ENCODE measurements at regions not wholly inside any gene's neighbourhood (a gene's known extent, or its start where the extent isn't known, plus 50 kb on each side); places are given as distances from the start of the nearest gene placed in this dataset.

- Histone ChIP-seq H3K4me3 (ENCODE audit: low read length in 2 of 2) (no peak overlapping the region), H2BK15ac (ENCODE audit: low read length) (no peak overlapping the region), H4K91ac (ENCODE audit: low read depth, low read length, poor library complexity) (no peak overlapping the region), H2AK5ac (ENCODE audit: low read depth, low read length) (no peak overlapping the region), H3K4ac (ENCODE audit: low read length) (no peak overlapping the region), H4K8ac (ENCODE audit: low read depth, low read length) (no peak overlapping the region), H3K36me3 (replicated peaks in 1 of 2; ENCODE audit: control insufficient read depth in 2 of 2, insufficient read depth in 2 of 2, low read length in 2 of 2) (no peaks in the 10 kb centered on the region), H2BK12ac (ENCODE audit: low read length) (no peak overlapping the region), H3K79me1 (ENCODE audit: low read depth, low read length) (no peaks in the 10 kb centered on the region), H3K4me1 (ENCODE audit: control insufficient read depth in 2 of 2, insufficient read depth in 1 of 2, low read depth in 1 of 2, low read length in 2 of 2) (peaks cover 1 to 2% of the 10 kb centered on the region in 2 donors), H3K9ac (ENCODE audit: low read depth, low read length, poor library complexity) (no peak overlapping the region), H2BK5ac (ENCODE audit: low read length) (no peak overlapping the region), H2BK120ac (ENCODE audit: low read depth, low read length) (no peak overlapping the region), H2AFZ (ENCODE audit: low read length) (no peak overlapping the region), H3K18ac (ENCODE audit: low read length) (no peak overlapping the region), H3K9me3 (replicated peaks in 1 of 2; ENCODE audit: control insufficient read depth in 2 of 2, insufficient read depth in 1 of 2, low read depth in 1 of 2, low read length in 2 of 2) (no peaks in the 10 kb centered on the region), H3K27me3 (ENCODE audit: control insufficient read depth in 3 of 3, insufficient read depth in 3 of 3, low read depth in 1 of 3, low read length in 3 of 3) (no peaks in the 10 kb centered on the region), H3K23ac (ENCODE audit: low read depth, low read length, poor library complexity) (no peak overlapping the region), H3K14ac (ENCODE audit: low read length) (no peak overlapping the region), H3K27ac (replicated peaks; ENCODE audit: low read length) (no peak overlapping the region), H3K4me2 (ENCODE audit: insufficient read depth, low read length, poor library complexity, severe bottlenecking) (no peak overlapping the region)
- no peak for DNase-seq (ENCODE audit: low spot score)
- no CpG with 5 or more reads among the region's 2 CpGs for WGBS, 2 donors (ENCODE audit: extremely low coverage in 2 of 2, insufficient read length in 2 of 2, insufficient replicate concordance in 1 of 2)
Observed at GRCh38 chr18:40235323-40235722, 1719.7 kb upstream of the PIK3C3 start.

GRCh38 chr18:40233931-40234616, 1721.0 kb upstream of the PIK3C3 start:
- H3K4me3 ChIP-seq (ENCODE audit: low read length in 2 of 2) = no peak overlapping the region
- H2BK15ac ChIP-seq (ENCODE audit: low read length) = no peak overlapping the region
- DNase-seq (ENCODE audit: low spot score) = no peak
- peak overlapping the region; percentile 7 for H2AFZ ChIP-seq (ENCODE audit: low read length)
- no peak overlapping the region for H3K9ac ChIP-seq (ENCODE audit: low read depth, low read length, poor library complexity)
- no peaks in the 10 kb centered on the region for H3K27me3 ChIP-seq (ENCODE audit: control insufficient read depth in 3 of 3, insufficient read depth in 3 of 3, low read depth in 1 of 3, low read length in 3 of 3)
- no peak overlapping the region for H3K18ac ChIP-seq (ENCODE audit: low read length)
- peaks cover 1 to 2% of the 10 kb centered on the region in 2 donors for H3K4me1 ChIP-seq (ENCODE audit: control insufficient read depth in 2 of 2, insufficient read depth in 1 of 2, low read depth in 1 of 2, low read length in 2 of 2)
- H3K27ac ChIP-seq (replicated peaks; ENCODE audit: low read length) = peak overlapping the region; percentile 28
- no peak overlapping the region for H4K8ac ChIP-seq (ENCODE audit: low read depth, low read length)
- H2AK5ac ChIP-seq (ENCODE audit: low read depth, low read length) = no peak overlapping the region
- no peak overlapping the region for H3K4ac ChIP-seq (ENCODE audit: low read length)
- H4K91ac ChIP-seq (ENCODE audit: low read depth, low read length, poor library complexity) = no peak overlapping the region
- no peaks in the 10 kb centered on the region for H3K36me3 ChIP-seq (replicated peaks in 1 of 2; ENCODE audit: control insufficient read depth in 2 of 2, insufficient read depth in 2 of 2, low read length in 2 of 2)
- no peaks in the 10 kb centered on the region for H3K79me1 ChIP-seq (ENCODE audit: low read depth, low read length)
- no peak overlapping the region for H3K14ac ChIP-seq (ENCODE audit: low read length)
- H3K9me3 ChIP-seq (replicated peaks in 1 of 2; ENCODE audit: control insufficient read depth in 2 of 2, insufficient read depth in 1 of 2, low read depth in 1 of 2, low read length in 2 of 2) = no peaks in the 10 kb centered on the region
- H2BK12ac ChIP-seq (ENCODE audit: low read length) = no peak overlapping the region
- H2BK120ac ChIP-seq (ENCODE audit: low read depth, low read length) = no peak overlapping the region
- no peak overlapping the region for H2BK5ac ChIP-seq (ENCODE audit: low read length)
- no peak overlapping the region for H3K23ac ChIP-seq (ENCODE audit: low read depth, low read length, poor library complexity)
- no peak overlapping the region for H3K4me2 ChIP-seq (ENCODE audit: insufficient read depth, low read length, poor library complexity, severe bottlenecking)

DNA sequence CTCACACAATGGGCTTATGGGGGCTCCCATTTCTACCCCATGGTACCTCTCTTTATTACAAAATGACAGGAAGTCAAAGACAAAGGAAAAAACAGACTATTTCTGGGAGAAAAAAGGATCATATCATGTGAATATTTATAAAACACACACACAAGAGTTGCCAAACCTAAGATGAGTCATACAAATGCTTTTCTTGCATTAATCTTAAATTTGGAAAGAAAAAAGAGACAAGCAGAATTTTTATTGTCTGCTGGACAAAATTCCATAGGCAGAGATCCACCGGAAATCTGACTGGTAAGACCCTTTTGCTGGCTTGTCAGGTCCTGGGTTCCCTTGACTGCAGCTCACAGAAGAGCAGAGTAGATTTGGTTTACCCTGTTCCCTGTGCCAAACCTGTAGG, 1732.3 kb upstream of the PIK3C3 start:
- Histone ChIP-seq H2BK12ac (ENCODE audit: low read length) (no peak overlapping the region), H3K27ac (replicated peaks; ENCODE audit: low read length) (no peak overlapping the region), H3K23ac (ENCODE audit: low read depth, low read length, poor library complexity) (no peak overlapping the region), H3K79me1 (ENCODE audit: low read depth, low read length) (no peaks in the 10 kb centered on the region), H4K91ac (ENCODE audit: low read depth, low read length, poor library complexity) (no peak overlapping the region), H4K8ac (ENCODE audit: low read depth, low read length) (no peak overlapping the region), H3K18ac (ENCODE audit: low read length) (no peak overlapping the region), H2BK5ac (ENCODE audit: low read length) (no peak overlapping the region), H2AFZ (ENCODE audit: low read length) (peak overlapping the region; percentile 8), H3K27me3 (ENCODE audit: control insufficient read depth in 3 of 3, insufficient read depth in 3 of 3, low read depth in 1 of 3, low read length in 3 of 3) (no peaks in the 10 kb centered on the region), H2AK5ac (ENCODE audit: low read depth, low read length) (no peak overlapping the region), H3K4me1 (ENCODE audit: control insufficient read depth in 2 of 2, insufficient read depth in 1 of 2, low read depth in 1 of 2, low read length in 2 of 2) (no peaks in the 10 kb centered on the region), H2BK120ac (ENCODE audit: low read depth, low read length) (no peak overlapping the region), H3K14ac (ENCODE audit: low read length) (no peak overlapping the region), H3K36me3 (replicated peaks in 1 of 2; ENCODE audit: control insufficient read depth in 2 of 2, insufficient read depth in 2 of 2, low read length in 2 of 2) (no peaks in the 10 kb centered on the region), H3K4me3 (ENCODE audit: low read length in 2 of 2) (no peak overlapping the region), H3K4me2 (ENCODE audit: insufficient read depth, low read length, poor library complexity, severe bottlenecking) (no peak overlapping the region), H3K4ac (ENCODE audit: low read length) (no peak overlapping the region), H3K9ac (ENCODE audit: low read depth, low read length, poor library complexity) (no peak overlapping the region), H3K9me3 (replicated peaks in 1 of 2; ENCODE audit: control insufficient read depth in 2 of 2, insufficient read depth in 1 of 2, low read depth in 1 of 2, low read length in 2 of 2) (no peaks in the 10 kb centered on the region), H2BK15ac (ENCODE audit: low read length) (no peak overlapping the region)
- no CpG with 5 or more reads among the region's 1 CpG for WGBS, 2 donors (ENCODE audit: extremely low coverage in 2 of 2, insufficient read length in 2 of 2, insufficient replicate concordance in 1 of 2)
- DNase-seq (ENCODE audit: low spot score) = no peak

DNA sequence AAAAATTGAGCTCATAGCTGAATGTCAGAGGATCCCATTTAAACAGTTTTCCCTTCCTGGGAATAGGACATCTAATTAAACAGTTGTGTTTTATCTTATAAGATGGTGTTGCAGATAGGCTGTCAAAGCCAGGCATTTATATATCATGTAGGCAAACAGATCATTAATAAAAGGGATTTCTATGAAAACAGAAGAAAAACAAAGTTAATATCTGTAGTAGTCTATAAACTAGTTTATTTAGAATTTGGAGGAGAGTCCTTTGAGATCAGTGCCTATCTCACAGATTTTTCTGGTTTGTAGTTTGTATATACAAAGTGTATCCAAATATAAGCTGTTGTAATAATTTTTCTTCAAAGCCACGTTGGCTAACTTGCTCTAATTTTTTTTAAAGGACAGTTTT, 1738.2 kb upstream of the PIK3C3 start:
- H3K36me3 ChIP-seq (replicated peaks in 1 of 2; ENCODE audit: control insufficient read depth in 2 of 2, insufficient read depth in 2 of 2, low read length in 2 of 2) = no peaks in the 10 kb centered on the region
- no peak overlapping the region for H2BK120ac ChIP-seq (ENCODE audit: low read depth, low read length)
- no peak overlapping the region for H3K27ac ChIP-seq (replicated peaks; ENCODE audit: low read length)
- H3K23ac ChIP-seq (ENCODE audit: low read depth, low read length, poor library complexity) = no peak overlapping the region
- no peaks in the 10 kb centered on the region for H3K79me1 ChIP-seq (ENCODE audit: low read depth, low read length)
- H3K4me3 ChIP-seq (ENCODE audit: low read length in 2 of 2) = no peak overlapping the region
- no peaks in the 10 kb centered on the region for H3K9me3 ChIP-seq (replicated peaks in 1 of 2; ENCODE audit: control insufficient read depth in 2 of 2, insufficient read depth in 1 of 2, low read depth in 1 of 2, low read length in 2 of 2)
- WGBS, 2 donors (ENCODE audit: extremely low coverage in 2 of 2, insufficient read length in 2 of 2, insufficient replicate concordance in 1 of 2) = no CpG with 5 or more reads among the region's 1 CpG
- peaks cover 0 to 5% of the 10 kb centered on the region in 2 donors for H3K4me1 ChIP-seq (ENCODE audit: control insufficient read depth in 2 of 2, insufficient read depth in 1 of 2, low read depth in 1 of 2, low read length in 2 of 2)
- H3K27me3 ChIP-seq (ENCODE audit: control insufficient read depth in 3 of 3, insufficient read depth in 3 of 3, low read depth in 1 of 3, low read length in 3 of 3) = no peaks in the 10 kb centered on the region
- H2AFZ ChIP-seq (ENCODE audit: low read length) = no peak overlapping the region
- H3K18ac ChIP-seq (ENCODE audit: low read length) = no peak overlapping the region
- H3K14ac ChIP-seq (ENCODE audit: low read length) = no peak overlapping the region
- no peak for DNase-seq (ENCODE audit: low spot score)
- H3K4me2 ChIP-seq (ENCODE audit: insufficient read depth, low read length, poor library complexity, severe bottlenecking) = no peak overlapping the region
- no peak overlapping the region for H2AK5ac ChIP-seq (ENCODE audit: low read depth, low read length)
- H3K9ac ChIP-seq (ENCODE audit: low read depth, low read length, poor library complexity) = no peak overlapping the region
- no peak overlapping the region for H2BK12ac ChIP-seq (ENCODE audit: low read length)
- no peak overlapping the region for H4K91ac ChIP-seq (ENCODE audit: low read depth, low read length, poor library complexity)
- no peak overlapping the region for H2BK5ac ChIP-seq (ENCODE audit: low read length)
- H4K8ac ChIP-seq (ENCODE audit: low read depth, low read length) = no peak overlapping the region
- H2BK15ac ChIP-seq (ENCODE audit: low read length) = no peak overlapping the region
- no peak overlapping the region for H3K4ac ChIP-seq (ENCODE audit: low read length)

Measured in neuronal stem cell (in vitro differentiated cells).